OCI-LY1 (cell line): ENCODE measurements at regions not wholly inside any gene's neighbourhood (a gene's known extent, or its start where the extent isn't known, plus 50 kb on each side); places are given as distances from the start of the nearest gene placed in this dataset.

Experiments
- H2AFZ ChIP-seq: fragments of 200-600 bp; sonication (generic), shearing (Covaris generic); 2 replicates; pipeline ENCODE4 v1.6.0; 2014; ENCODE audit warnings: antibody characterized with exemption, mild to moderate bottlenecking, low read length
- H3F3A ChIP-seq: fragments of 200-600 bp; sonication (generic), shearing (Covaris generic); 2 replicates; pipeline ENCODE4 v1.6.0; 2014; ENCODE audit warnings: mild to moderate bottlenecking, antibody characterized with exemption, low read length, moderate library complexity; ENCODE audit not compliant: insufficient read depth
- H3K27ac ChIP-seq: fragments of 200-600 bp; sonication (generic); 2 replicates; pipeline ENCODE4 v1.5.1; 2014; ENCODE audit warnings: low read length, mixed run types, mild to moderate bottlenecking, low read depth; ENCODE audit not compliant: poor library complexity, severe bottlenecking
- H3K27me3 ChIP-seq: fragments of 200-600 bp; sonication (generic); 2 replicates; pipeline ENCODE4 v1.6.0; 2014; ENCODE audit warnings: antibody characterized with exemption, mild to moderate bottlenecking, low read length, moderate library complexity; ENCODE audit not compliant: insufficient read depth
- H3K36me3 ChIP-seq: fragments of 200-600 bp; sonication (generic); 2 replicates; pipeline ENCODE4 v1.6.1; 2014; ENCODE audit warnings: mild to moderate bottlenecking, antibody characterized with exemption, low read length, moderate library complexity, mixed read lengths; ENCODE audit not compliant: insufficient read depth
- H3K4me1 ChIP-seq: fragments of 200-600 bp; sonication (generic); 2 replicates; pipeline ENCODE4 v1.5.1; 2014; ENCODE audit warnings: mild to moderate bottlenecking, low read length, moderate library complexity; ENCODE audit not compliant: insufficient read depth, severe bottlenecking
- H3K4me2 ChIP-seq: fragments of 200-600 bp; sonication (generic), shearing (Covaris generic); 2 replicates; pipeline ENCODE4 v1.6.1; 2014; ENCODE audit warnings: low read length
- H3K4me3 ChIP-seq: fragments of 200-600 bp; sonication (generic); 2 replicates; pipeline ENCODE4 v1.5.1; 2014; ENCODE audit warnings: low read length, low read depth, mild to moderate bottlenecking, mixed read lengths; ENCODE audit not compliant: poor library complexity, severe bottlenecking
- H3K79me2 ChIP-seq: fragments of 200-600 bp; shearing (Covaris generic); 2 replicates; pipeline ENCODE4 v1.6.1; 2016; ENCODE audit warnings: mixed run types, low read length, mixed read lengths; ENCODE audit not compliant: insufficient read depth
- H3K9ac ChIP-seq: fragments of 200-600 bp; sonication (generic), shearing (Covaris generic); 2 replicates; pipeline ENCODE4 v1.6.1; 2014; ENCODE audit warnings: mild to moderate bottlenecking, low read length, mixed read lengths
- H3K9me2 ChIP-seq: fragments of 200-600 bp; sonication (generic), shearing (Covaris generic); 2 replicates; pipeline ENCODE4 v1.6.1; 2014; ENCODE audit warnings: low read depth, mild to moderate bottlenecking, low read length, mixed read lengths
- H3K9me3 ChIP-seq: fragments of 200-600 bp; shearing (Covaris generic); 2 replicates; pipeline ENCODE4 v1.6.1; 2014; ENCODE audit warnings: low read length, mixed read lengths
- H4K20me1 ChIP-seq: fragments of 200-600 bp; sonication (generic), shearing (Covaris generic); 2 replicates; pipeline ENCODE4 v1.6.0; 2016; ENCODE audit warnings: mild to moderate bottlenecking, low read length; ENCODE audit not compliant: insufficient read depth
- CTCF ChIP-seq: fragments of 200-600 bp; sonication (generic), shearing (Covaris generic); IDR thresholded peaks from 2 replicates; pipeline ENCODE4 v1.5.1; 2017; ENCODE audit warnings: mild to moderate bottlenecking, antibody characterized with exemption, low read length, moderate library complexity, mixed read lengths
- EZH2 ChIP-seq: fragments of 200-600 bp; sonication (generic), shearing (Covaris generic); IDR thresholded peaks from 2 replicates; pipeline ENCODE4 v1.8.0; 2017; ENCODE audit warnings: borderline replicate concordance, mixed run types, mild to moderate bottlenecking, antibody characterized with exemption, low read length, moderate library complexity, mixed read lengths

GRCh38 chr18:57910134-57910533 lies 107.0 kb upstream of the ATP8B1 start:
- Histone ChIP-seq H2AFZ (no peak overlapping the region), H3K4me2 (no peak overlapping the region)
- TF ChIP-seq CTCF (no peak), EZH2 (no peak)

GRCh38 chr18:57909620-57910019 lies 106.5 kb upstream of the ATP8B1 start:
- Histone ChIP-seq H3K4me3 (no peak overlapping the region), H3K4me2 (no peak overlapping the region), H3K79me2 (no peaks in the 10 kb centered on the region), H3K27me3 (no peaks in the 10 kb centered on the region; the same call in 1 of the 2 replicates), H2AFZ (no peak overlapping the region), H3K27ac (no peak overlapping the region), H3K9me3 (no peaks in the 10 kb centered on the region), H4K20me1 (no peaks in the 10 kb centered on the region), H3K4me1 (no peaks in the 10 kb centered on the region), H3K9me2 (no peaks in the 10 kb centered on the region), H3F3A (no peaks in the 10 kb centered on the region), H3K36me3 (no peaks in the 10 kb centered on the region), H3K9ac (no peak overlapping the region)
- no peak for TF ChIP-seq EZH2
- TF ChIP-seq CTCF: no peak

More at GRCh38 chr18:57910134-57910533, 107.0 kb upstream of the ATP8B1 start:
- no peak overlapping the region for H3K9ac ChIP-seq
- H3F3A ChIP-seq: no peaks in the 10 kb centered on the region
- H3K27me3 ChIP-seq: no peaks in the 10 kb centered on the region; the same call in 1 of the 2 replicates
- H3K4me3 ChIP-seq: no peak overlapping the region
- H3K9me2 ChIP-seq: no peaks in the 10 kb centered on the region
- H3K79me2 ChIP-seq: no peaks in the 10 kb centered on the region
- H3K9me3 ChIP-seq: no peaks in the 10 kb centered on the region
- H4K20me1 ChIP-seq: no peaks in the 10 kb centered on the region
- no peak overlapping the region for H3K27ac ChIP-seq
- H3K36me3 ChIP-seq: no peaks in the 10 kb centered on the region
- H3K4me1 ChIP-seq: no peaks in the 10 kb centered on the region

- Histone ChIP-seq H3K36me3 (no peaks in the 10 kb centered on the region), H3K79me2 (no peaks in the 10 kb centered on the region), H3K9me2 (no peaks in the 10 kb centered on the region), H4K20me1 (no peaks in the 10 kb centered on the region), H3K4me1 (no peaks in the 10 kb centered on the region), H3K27me3 (no peaks in the 10 kb centered on the region; the same call in 1 of the 2 replicates), H3K4me3 (no peak overlapping the region), H3K4me2 (no peak overlapping the region), H3K27ac (no peak overlapping the region), H3K9me3 (no peaks in the 10 kb centered on the region), H3K9ac (no peak overlapping the region), H2AFZ (no peak overlapping the region), H3F3A (no peaks in the 10 kb centered on the region)
- TF ChIP-seq EZH2 (no peak), CTCF (no peak)
These were observed 105.0 kb upstream of the ATP8B1 start for GRCh38 chr18:57908092-57908491.
